RPMI8226 (cell line): ENCODE measurements at regions not wholly inside any gene's neighbourhood (a gene's known extent, or its start where the extent isn't known, plus 50 kb on each side); places are given as distances from the start of the nearest gene placed in this dataset.

Experiments used
- DNase-seq: peaks from one replicate; pipeline ENCODE4 v3.0.0-alpha.2; 2015

GRCh38 chr22:49638001-49638400 is 189.7 kb downstream of the BRD1 start:
- DNase-seq = no peak

DNA sequence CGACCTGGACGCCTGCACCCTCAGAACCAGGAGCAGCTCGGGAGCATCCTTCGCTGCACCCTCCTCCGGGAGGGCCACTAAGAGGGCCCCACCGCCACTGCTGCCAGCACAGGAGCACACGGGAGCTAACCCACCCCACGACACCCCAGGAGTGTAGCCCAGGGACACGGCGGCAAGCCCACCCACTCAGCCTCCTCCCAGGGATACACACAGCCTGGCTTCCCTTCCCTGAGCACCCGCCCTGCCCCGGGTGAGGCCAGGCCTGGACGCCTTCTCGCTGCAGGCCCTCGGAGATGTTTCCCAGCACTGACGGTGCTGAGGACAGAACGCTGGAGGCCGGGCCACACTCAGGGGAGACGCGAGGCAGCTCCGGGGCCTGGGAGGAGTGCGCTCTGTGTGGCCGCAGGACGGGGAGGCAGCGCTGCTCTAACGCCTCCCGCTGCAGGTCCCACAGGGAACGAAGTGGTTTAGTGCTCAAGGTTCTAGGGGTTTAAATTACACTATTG is 190.4 kb downstream of the BRD1 start:
- no peak for DNase-seq

DNA sequence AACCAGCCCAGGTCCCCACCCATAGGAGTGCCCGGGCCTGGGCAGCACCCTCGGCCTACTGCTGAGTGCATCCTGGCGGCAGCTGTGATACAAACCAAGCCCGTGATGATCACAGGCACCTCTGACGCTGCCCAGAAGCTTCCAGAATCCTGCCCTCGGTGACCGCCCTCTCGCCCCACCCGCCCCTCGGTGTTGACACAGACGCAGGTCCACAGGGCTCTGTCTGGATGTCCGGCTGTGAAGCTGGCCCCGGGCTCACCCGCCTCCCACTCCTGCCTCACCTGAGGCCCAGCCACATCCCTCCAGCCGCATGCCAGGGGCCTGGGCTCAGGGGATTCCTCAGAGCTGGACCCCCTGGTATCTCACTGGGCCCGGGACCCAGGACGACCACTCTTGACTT is 191.0 kb downstream of the BRD1 start:
- DNase-seq = no peak

- DNase-seq = no peak
These were observed 191.5 kb downstream of the BRD1 start for GRCh38 chr22:49636214-49636613.

GRCh38 chr22:49634006-49634772 is 193.5 kb downstream of the BRD1 start:
- no peak for DNase-seq

DNA sequence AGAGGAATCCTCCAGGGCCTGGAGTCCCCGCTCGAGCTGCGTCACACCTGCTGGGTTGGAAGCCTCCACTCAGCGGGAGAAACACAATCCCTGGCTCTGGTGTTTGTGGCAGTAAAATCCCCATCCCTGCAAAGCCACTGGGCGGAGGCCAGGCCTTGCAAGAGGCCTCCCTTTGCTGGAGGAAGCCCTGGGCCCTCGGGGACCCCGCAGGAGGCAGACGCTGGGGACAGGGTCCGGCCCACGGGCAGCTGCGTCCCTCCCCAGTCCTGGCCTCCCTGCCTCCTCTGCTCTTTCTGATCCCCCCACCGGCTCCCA is 194.7 kb downstream of the BRD1 start:
- DNase-seq = no peak

GRCh38 chr22:49632199-49633009 is 195.3 kb downstream of the BRD1 start:
- no peak for DNase-seq

DNA sequence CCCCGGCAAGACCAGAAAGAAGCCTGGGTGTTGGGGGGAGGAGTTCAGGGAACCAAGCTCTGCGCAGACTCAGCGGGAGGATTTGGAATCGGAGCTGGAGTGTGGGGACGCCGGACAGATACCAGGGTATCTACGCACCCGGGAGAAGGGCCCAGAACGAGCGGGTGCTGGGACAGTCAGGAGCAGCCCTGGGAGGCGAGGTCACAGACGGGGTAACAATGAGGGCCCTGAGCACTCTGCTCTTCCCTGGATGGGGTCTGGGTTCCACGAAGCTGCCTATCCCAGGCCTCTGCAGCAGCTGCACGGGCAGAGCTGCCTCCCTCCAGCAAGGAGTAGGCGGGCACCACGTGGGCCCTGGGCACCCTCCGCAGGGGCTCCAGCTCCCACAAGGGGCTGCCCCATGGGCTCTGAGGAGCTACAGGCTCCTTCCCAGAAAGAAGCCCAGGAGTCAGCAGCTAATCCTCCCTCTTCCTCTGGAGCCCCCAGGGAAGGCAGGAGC is 197.2 kb downstream of the BRD1 start:
- DNase-seq = no peak

GRCh38 chr22:49629586-49630447 is 197.9 kb downstream of the BRD1 start:
- no peak for DNase-seq

GRCh38 chr22:49629261-49629570 is 198.5 kb downstream of the BRD1 start:
- no peak for DNase-seq

DNA sequence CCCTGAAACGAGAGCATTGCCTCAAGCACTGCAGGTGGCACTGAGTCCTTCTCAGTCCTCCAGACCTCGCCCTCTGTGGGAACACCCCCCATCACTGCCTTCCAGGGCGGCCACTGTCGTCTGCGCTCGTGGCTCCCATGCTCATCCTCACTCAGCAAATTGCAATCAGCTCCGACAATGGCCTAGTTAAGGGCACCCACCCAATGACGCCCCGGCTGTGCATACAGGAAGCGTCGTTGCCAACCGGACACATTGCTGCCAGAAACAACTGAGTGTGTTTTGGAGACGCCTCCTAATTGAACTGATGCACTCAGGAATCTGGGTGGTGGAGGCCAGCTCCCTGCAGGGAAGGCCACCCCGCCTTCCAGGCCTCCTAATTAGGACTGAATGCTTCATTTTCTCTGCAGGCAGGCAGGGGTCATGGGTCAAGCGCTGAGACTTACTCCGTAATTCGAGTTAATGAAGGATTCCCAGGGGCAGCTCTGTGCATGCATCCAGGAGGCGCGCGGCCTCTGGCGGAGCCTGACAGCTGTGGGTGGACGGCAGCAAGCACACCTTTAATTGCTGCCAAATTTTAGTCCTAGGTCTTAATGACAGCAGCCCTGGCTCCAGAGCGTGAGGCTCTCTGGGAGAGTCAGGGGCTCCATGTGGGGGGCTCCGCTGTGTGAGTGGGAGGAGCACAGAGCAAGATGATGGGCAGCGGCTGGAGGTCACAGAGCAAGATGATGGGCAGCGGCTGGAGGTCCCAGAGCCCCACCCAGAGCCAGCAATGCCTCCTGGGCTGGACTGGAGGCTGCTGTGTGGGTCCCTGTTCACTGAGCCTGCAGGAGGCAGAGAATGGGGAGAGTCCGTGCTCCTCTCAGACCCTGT is 199.0 kb downstream of the BRD1 start:
- no peak for DNase-seq

DNA sequence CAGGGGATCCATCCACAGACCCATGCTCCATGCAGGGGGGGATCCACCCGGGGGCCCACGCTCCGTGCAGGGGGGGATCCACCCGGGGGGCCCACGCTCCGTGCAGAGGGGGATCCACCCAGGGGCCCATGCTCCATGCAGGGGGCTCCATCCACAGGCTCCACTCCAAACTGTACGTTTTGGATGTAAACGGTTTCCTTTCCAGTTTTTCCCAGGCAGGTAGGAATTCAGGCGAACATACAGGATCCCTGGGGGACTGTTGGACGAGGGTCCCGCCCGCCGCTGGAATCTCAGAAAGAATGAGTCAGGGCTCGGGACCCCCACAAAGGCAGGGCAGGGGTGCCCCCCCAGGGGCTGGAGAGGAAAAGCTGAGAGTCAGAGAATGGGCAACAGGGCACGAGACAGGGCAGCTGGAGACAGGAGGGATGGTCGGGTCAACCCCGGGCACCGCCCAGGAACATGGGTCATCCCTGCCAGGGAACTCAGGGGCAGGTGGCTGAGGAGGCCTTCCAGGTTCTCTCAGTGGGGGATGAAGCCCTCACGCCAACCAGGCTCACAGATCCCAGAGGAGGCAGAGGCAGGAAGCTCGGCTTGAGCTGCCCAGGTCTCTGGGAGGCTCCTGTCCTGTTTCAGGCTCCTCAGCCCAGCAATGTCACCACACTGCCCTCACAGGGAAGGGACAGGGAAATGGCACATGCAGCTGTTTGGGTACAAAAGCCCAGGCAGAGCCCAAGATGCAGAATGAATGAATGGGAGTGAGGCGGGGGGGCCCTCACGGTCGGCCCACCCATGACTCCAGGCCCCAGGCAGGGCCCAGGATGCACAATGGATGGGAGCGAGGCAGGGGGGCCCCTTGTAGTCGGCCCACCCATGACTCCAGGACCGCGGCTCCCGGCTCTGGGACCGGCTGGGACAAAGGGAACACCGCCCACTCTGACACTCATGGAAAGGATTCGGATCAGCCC is 200.2 kb downstream of the BRD1 start:
- DNase-seq = no peak

DNA sequence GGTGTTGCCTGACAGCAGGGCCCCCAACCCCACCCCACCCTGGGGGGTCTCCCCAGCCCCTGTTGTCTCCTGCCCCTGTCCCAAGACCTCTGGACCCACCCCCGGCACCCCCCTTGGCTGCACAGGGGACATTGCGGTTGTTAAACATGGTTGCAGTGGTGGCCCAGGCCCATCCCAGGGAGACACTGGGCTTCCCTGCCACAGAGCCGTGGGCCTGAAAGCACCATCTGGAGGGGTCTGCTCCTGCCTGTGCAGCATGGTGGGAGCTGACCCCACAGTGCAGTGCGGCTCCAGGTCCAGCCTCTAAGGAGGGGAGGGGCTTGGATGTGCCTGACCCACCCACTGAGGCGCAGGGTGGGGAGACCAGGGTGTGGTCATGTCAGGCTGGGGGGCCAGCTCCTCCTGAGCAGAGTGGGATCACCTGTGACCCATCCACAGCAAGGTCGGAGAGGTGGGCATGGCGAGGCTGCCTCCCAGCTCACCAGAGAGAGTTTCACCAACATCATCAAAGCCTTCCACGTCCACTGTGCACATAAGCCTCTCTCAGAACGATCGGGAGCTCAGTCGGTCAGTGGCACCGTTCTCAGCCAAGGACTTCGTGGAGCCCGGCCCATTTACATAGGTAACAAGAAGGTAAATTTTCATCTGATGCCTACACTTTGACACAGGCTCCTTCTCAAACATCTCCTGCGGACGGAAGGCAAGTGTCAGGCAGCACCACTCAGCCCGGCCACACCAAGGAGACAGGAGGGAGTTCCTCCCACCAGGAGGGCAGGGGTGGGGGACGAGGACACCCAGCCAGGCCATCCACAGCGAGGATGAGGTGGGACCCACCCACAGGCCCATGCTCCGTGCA is 201.1 kb downstream of the BRD1 start:
- DNase-seq = no peak

- DNase-seq = no peak
These were observed 203.1 kb downstream of the BRD1 start for GRCh38 chr22:49624421-49625177.

DNA sequence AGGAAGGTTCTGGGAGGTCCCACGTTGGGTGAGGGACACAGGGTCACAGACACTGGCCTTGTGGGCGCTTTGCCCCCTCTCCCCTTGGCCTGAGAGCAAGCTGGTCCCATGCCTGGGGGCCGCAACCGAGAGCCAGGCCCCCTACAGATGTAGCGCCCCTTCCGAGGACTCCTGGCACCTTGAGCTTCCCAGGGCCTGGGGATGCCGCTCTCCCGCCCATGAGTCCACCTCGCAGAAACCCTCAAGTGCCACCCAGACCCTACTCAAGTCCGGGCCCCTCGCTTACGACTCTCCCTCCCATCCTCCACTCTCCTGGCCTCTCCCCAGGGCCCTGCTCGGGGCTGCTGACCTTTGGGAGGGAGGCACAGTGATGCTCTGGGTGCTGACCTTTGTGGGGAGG is 204.0 kb downstream of the BRD1 start:
- no peak for DNase-seq

DNA sequence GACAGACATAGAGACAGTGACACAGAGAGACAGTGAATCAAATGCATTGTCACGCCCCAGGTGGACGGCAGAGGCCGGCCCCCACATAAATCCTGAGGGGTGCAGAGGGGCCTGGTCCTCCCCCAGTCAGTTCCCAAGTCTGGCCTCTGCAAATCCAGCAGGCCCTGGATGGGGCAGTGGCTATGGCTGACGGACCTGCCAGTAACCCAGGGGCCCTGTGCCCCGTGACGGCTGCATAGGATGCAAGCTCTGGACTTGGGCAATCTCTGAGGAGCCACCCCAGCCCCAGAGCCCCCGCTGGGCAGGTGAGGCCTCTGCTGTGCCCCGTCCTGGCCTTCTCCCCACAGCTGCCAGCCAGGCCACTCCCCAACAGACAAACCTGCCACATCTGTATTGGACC is 204.5 kb downstream of the BRD1 start:
- DNase-seq = no peak

- no peak for DNase-seq
These were observed 205.2 kb downstream of the BRD1 start for GRCh38 chr22:49622241-49623105.

GRCh38 chr22:49621601-49622210 is 206.0 kb downstream of the BRD1 start:
- no peak for DNase-seq
